NCI-H2196 treated with DMSO at 0.1 percent for 48 hours (cell line): ENCODE measurements at regions not wholly inside any gene's neighbourhood (a gene's known extent, or its start where the extent isn't known, plus 50 kb on each side); places are given as distances from the start of the nearest gene placed in this dataset.
"Not testable (repeated sequence)": the region's sequence is repeated elsewhere in the genome, so short reads cannot be mapped to it uniquely, and the experiment has no call there.

Experiments
- DNase-seq: peaks from one replicate; lab custom pipeline; 2025; ENCODE audit not compliant: unreplicated experiment; lab: John Stamatoyannopoulos, UW

GRCh38 chr2:7867867-7868266, 814.0 kb upstream of the ID2 start:
- DNase-seq: no peak

- no peak for DNase-seq
These were observed 813.0 kb upstream of the ID2 start for GRCh38 chr2:7868836-7869235.

- not testable (repeated sequence) for DNase-seq
These were observed 805.4 kb upstream of the ID2 start for GRCh38 chr2:7876445-7876844.

GRCh38 chr2:7878266-7878665, 803.6 kb upstream of the ID2 start:
- DNase-seq: not testable (repeated sequence)

GRCh38 chr2:7878786-7879482, 802.9 kb upstream of the ID2 start:
- DNase-seq: no peak

- no peak for DNase-seq
These were observed 802.4 kb upstream of the ID2 start for GRCh38 chr2:7879483-7879835.

GRCh38 chr2:7880126-7880525, 801.7 kb upstream of the ID2 start:
- no peak for DNase-seq

- no peak for DNase-seq
These were observed 801.3 kb upstream of the ID2 start for GRCh38 chr2:7880566-7880965.

GRCh38 chr2:7881063-7881462, 800.8 kb upstream of the ID2 start:
- DNase-seq: no peak

- DNase-seq: no peak
These were observed 800.4 kb upstream of the ID2 start for GRCh38 chr2:7881466-7881865.

GRCh38 chr2:7882296-7882695, 799.6 kb upstream of the ID2 start:
- no peak for DNase-seq

GRCh38 chr2:7884338-7884737, 797.5 kb upstream of the ID2 start:
- no peak for DNase-seq

GRCh38 chr2:7886666-7887065, 795.2 kb upstream of the ID2 start:
- DNase-seq: no peak

GRCh38 chr2:7887441-7887840, 794.4 kb upstream of the ID2 start:
- no peak for DNase-seq

- no peak for DNase-seq
These were observed 793.0 kb upstream of the ID2 start for GRCh38 chr2:7888876-7889275.

- no peak for DNase-seq
These were observed 790.5 kb upstream of the ID2 start for GRCh38 chr2:7891312-7891711.

- no peak for DNase-seq
These were observed 786.6 kb upstream of the ID2 start for GRCh38 chr2:7895289-7895688.

GRCh38 chr2:7896940-7897487, 784.8 kb upstream of the ID2 start:
- no peak for DNase-seq

- no peak for DNase-seq
These were observed 782.6 kb upstream of the ID2 start for GRCh38 chr2:7899241-7899640.

- DNase-seq: no peak
These were observed 781.9 kb upstream of the ID2 start for GRCh38 chr2:7899923-7900322.

GRCh38 chr2:7900593-7900992, 781.3 kb upstream of the ID2 start:
- DNase-seq: no peak

- no peak for DNase-seq
These were observed 779.5 kb upstream of the ID2 start for GRCh38 chr2:7902251-7902765.

GRCh38 chr2:7904319-7904718, 777.5 kb upstream of the ID2 start:
- no peak for DNase-seq
